Stomach (tissue), 8 donors: ENCODE measurements at regions not wholly inside any gene's neighbourhood (a gene's known extent, or its start where the extent isn't known, plus 50 kb on each side); places are given as distances from the start of the nearest gene placed in this dataset.
"Not testable (repeated sequence)": the region's sequence is repeated elsewhere in the genome, so short reads cannot be mapped to it uniquely, and the experiment has no call there.

Experiments used
- DNase-seq, 2 donors: peaks; one replicate each; pipeline versions ENCODE4 v3.0.0 to v3.0.0-alpha.2; 2013 to 2019
- H3K27ac ChIP-seq, 5 donors: fragments of 200-600 bp in 4 of 5; sonication (generic) in 4 of 5; one replicate each; pipeline ENCODE4 v1.5.1; 2013 to 2019; ENCODE audit warnings: mild to moderate bottlenecking in 1 of 5, moderate library complexity in 1 of 5
- H3K27me3 ChIP-seq, 3 donors: fragments of 200-600 bp; sonication (generic); one replicate each; pipeline ENCODE4 v1.5.1; 2017 to 2019; ENCODE audit warnings: mixed run types in 1 of 3
- H3K36me3 ChIP-seq, 4 donors: fragments of 200-600 bp; sonication (generic); 1 replicate in 3 of 4; 2 replicates in 1 of 4; pipeline ENCODE4 v1.5.1; 2016 to 2019
- H3K4me1 ChIP-seq, 4 donors: fragments of 200-600 bp; sonication (generic); one replicate each; pipeline ENCODE4 v1.5.1; 2016 to 2019
- H3K4me3 ChIP-seq, 4 donors: fragments of 200-600 bp; sonication (generic) in 3 of 4; one replicate each; pipeline ENCODE4 v1.5.1; 2016 to 2019; ENCODE audit warnings: mild to moderate bottlenecking in 1 of 4
- H3K9me3 ChIP-seq, 4 donors: fragments of 200-600 bp; sonication (generic); one replicate each; pipeline ENCODE4 v1.5.1; 2016 to 2019
- EP300 ChIP-seq: sonication (generic); formaldehyde crosslinking; IDR thresholded peaks from one replicate; pipeline ENCODE4 v1.6.1; 2017; ENCODE audit warnings: antibody characterized with exemption
- POLR2A ChIP-seq, 4 donors: fragments of 450-650 bp; IDR thresholded peaks; one replicate each; pipeline ENCODE4 v1.6.1; 2016; ENCODE audit warnings: antibody characterized with exemption in 4 of 4, control low read depth in 2 of 4, mild to moderate bottlenecking in 1 of 4, moderate library complexity in 1 of 4
- POLR2AphosphoS5 ChIP-seq, 3 donors: sonication (generic); formaldehyde crosslinking; IDR thresholded peaks; one replicate each; pipeline ENCODE4 v1.6.1; 2016; ENCODE audit warnings: antibody characterized with exemption in 3 of 3
- WGBS, 5 donors: extraction: QIAGEN DNeasy Blood & Tissue Kit in 3 of 5; methylation state at CpG; one replicate each; pipeline versions ENCODE4 v1.1.5 to v1.1.7; 2013 to 2018; 5-methylcytosine and 5-hydroxymethylcytosine counted together
- intact Hi-C: fragments of 100-400 bp; cut with DNase I; formaldehyde crosslinking; loops from one replicate; pipeline ENCODE4 v1.15.1; 2023; ENCODE audit warnings: low total_unique reads
- TF ChIP-seq, protein P1 (sequence below), 7 experiments: fragments of 450-650 bp in 4 of 7; fragments of 200-600 bp in 3 of 7; sonication (generic) in 3 of 7; IDR thresholded peaks; one replicate each; pipeline ENCODE4 v1.5.1; 2016 to 2019; ENCODE audit warnings: antibody characterized with exemption in 7 of 7, control low read depth in 2 of 7, mild to moderate bottlenecking in 1 of 7
- donor health status: healthy with polysubstance abuse.
- donor health status: Bipolar disorder and iron deficiency.
- donor health status: healthy.

- DNase-seq = no peak
- no peak for TF ChIP-seq EP300
- no peak for TF ChIP-seq POLR2AphosphoS5 (IDR thresholded peaks at IDR 0.05)
- TF ChIP-seq, protein P1, sequence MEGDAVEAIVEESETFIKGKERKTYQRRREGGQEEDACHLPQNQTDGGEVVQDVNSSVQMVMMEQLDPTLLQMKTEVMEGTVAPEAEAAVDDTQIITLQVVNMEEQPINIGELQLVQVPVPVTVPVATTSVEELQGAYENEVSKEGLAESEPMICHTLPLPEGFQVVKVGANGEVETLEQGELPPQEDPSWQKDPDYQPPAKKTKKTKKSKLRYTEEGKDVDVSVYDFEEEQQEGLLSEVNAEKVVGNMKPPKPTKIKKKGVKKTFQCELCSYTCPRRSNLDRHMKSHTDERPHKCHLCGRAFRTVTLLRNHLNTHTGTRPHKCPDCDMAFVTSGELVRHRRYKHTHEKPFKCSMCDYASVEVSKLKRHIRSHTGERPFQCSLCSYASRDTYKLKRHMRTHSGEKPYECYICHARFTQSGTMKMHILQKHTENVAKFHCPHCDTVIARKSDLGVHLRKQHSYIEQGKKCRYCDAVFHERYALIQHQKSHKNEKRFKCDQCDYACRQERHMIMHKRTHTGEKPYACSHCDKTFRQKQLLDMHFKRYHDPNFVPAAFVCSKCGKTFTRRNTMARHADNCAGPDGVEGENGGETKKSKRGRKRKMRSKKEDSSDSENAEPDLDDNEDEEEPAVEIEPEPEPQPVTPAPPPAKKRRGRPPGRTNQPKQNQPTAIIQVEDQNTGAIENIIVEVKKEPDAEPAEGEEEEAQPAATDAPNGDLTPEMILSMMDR (IDR thresholded peaks at IDR 0.05) = no peak
- no peak for TF ChIP-seq POLR2A (IDR thresholded peaks at IDR 0.05)
- Histone ChIP-seq H3K9me3 (no peaks in the 10 kb centered on the region), H3K4me3 (no peak overlapping the region), H3K4me1 (no peaks in the 10 kb centered on the region), H3K27ac (no peak overlapping the region), H3K27me3 (peaks cover 0 to 4% (median 0%) of the 10 kb centered on the region in 3 donors), H3K36me3 (no peaks in the 10 kb centered on the region)
- intact Hi-C loops = no loop called here
- WGBS, 5 donors = 54 to 72% (median 62%) methylated on average over 9 of the region's 9 CpGs
Measured at GRCh38 chr20:48360342-48360975, 467.3 kb downstream of the PREX1 start.

DNA sequence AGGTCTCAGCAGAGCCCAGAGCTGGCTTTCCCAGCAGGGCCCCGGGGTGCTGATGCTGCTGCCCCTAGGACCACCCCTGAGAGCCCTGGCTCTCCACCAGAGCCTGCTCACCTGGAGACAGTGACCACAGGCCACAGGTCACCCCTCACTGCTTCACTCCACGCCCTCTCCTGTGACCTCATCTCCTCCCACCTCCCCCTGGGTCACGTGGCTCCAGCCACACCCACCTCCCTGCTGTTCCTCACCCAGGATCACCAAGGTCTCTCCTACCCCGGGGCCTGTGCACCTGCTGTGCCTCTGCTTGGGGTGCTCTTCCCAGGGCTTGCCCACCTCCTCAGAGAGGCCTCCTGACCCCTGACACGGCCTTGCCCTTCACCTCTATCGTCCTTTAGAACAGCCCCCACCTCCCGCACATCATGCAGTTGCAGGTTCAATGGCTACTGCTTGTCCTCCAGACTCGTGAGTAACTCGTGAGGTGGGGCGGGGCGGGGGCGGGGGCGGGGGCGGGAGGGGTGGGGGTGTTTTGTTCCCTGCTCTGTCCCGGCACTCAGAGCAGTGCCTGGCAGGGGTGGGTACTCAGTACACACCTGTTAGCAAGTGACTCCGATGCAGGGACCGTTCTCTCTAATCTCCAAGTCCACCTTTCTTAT lies 468.0 kb downstream of the PREX1 start:
- Histone ChIP-seq H3K27ac (no peak overlapping the region), H3K9me3 (no peaks in the 10 kb centered on the region), H3K4me3 (no peak overlapping the region), H3K36me3 (no peaks in the 10 kb centered on the region), H3K27me3 (peaks cover 0 to 4% (median 0%) of the 10 kb centered on the region in 3 donors), H3K4me1 (no peaks in the 10 kb centered on the region)
- 21 to 50% (median 35%) methylated on average over 9 to 17 of the region's 17 CpGs for WGBS, 5 donors
- DNase-seq = no peak
- intact Hi-C loops = no loop called here
- TF ChIP-seq POLR2A (IDR thresholded peaks at IDR 0.05) (no peak), POLR2AphosphoS5 (IDR thresholded peaks at IDR 0.05) (no peak), EP300 (no peak)
- TF ChIP-seq, protein P1 (IDR thresholded peaks at IDR 0.05) = no peak

- H3K36me3 ChIP-seq, H3K27ac ChIP-seq, H3K4me3 ChIP-seq, H3K4me1 ChIP-seq, H3K27me3 ChIP-seq, DNase-seq, H3K9me3 ChIP-seq, intact Hi-C loops: not testable (repeated sequence)
- WGBS, 5 donors = 58 to 79% (median 67%) methylated on average over 4 to 8 of the region's 8 CpGs
Measured at GRCh38 chr20:48359055-48359390, 468.8 kb downstream of the PREX1 start.

- Histone ChIP-seq H3K27me3 (peaks cover 0 to 4% (median 0%) of the 10 kb centered on the region in 3 donors), H3K36me3 (no peaks in the 10 kb centered on the region), H3K27ac (no peak overlapping the region), H3K9me3 (peaks cover 0 to 10% (median 0%) of the 10 kb centered on the region in 4 donors), H3K4me1 (no peaks in the 10 kb centered on the region), H3K4me3 (no peak overlapping the region)
- no peak for TF ChIP-seq POLR2A (IDR thresholded peaks at IDR 0.05)
- no peak for TF ChIP-seq EP300
- TF ChIP-seq POLR2AphosphoS5 (IDR thresholded peaks at IDR 0.05) = no peak
- TF ChIP-seq, protein P1 (IDR thresholded peaks at IDR 0.05) = no peak
- intact Hi-C loops = no loop called here
- DNase-seq = no peak
- 81 to 85% (median 85%) methylated on average over 11 of the region's 11 CpGs for WGBS, 5 donors
Measured at GRCh38 chr20:48358176-48359054, 469.4 kb downstream of the PREX1 start.
